ENCODE measurements at regions not wholly inside any gene's neighbourhood (a gene's known extent, or its start where the extent isn't known, plus 50 kb on each side); places are given as distances from the start of the nearest gene placed in this dataset.

- no peak for TF ChIP-seq CTCF (IDR thresholded peaks at IDR 0.05; ENCODE audit: extremely low read depth in 1 of 2, insufficient read depth in 1 of 2, low read depth in 1 of 2, low read length in 2 of 2)
- no peak for TF ChIP-seq POLR2A (IDR thresholded peaks at IDR 0.05; ENCODE audit: low read depth, low read length)
- TF ChIP-seq MYC (IDR thresholded peaks at IDR 0.05; ENCODE audit: low read depth, low read length): no peak
- no peak for TF ChIP-seq POLR2AphosphoS5 (IDR thresholded peaks at IDR 0.05; ENCODE audit: insufficient read depth, low read depth, low read length)
- TF ChIP-seq EZH2 (IDR thresholded peaks at IDR 0.05; ENCODE audit: borderline replicate concordance, low read depth, low read length, severe bottlenecking): no peak
- no peak for TF ChIP-seq MAX (IDR thresholded peaks at IDR 0.05; ENCODE audit: insufficient read depth, insufficient read length)
- no peak for TF ChIP-seq FOS (IDR thresholded peaks at IDR 0.05; ENCODE audit: borderline replicate concordance, insufficient read depth, low read length)
These were observed 91.7 kb downstream of the SPATA31A6 start for GRCh38 chr9:42275141-42275540.
